A549 (cell line): ENCODE measurements at regions not wholly inside any gene's neighbourhood (a gene's known extent, or its start where the extent isn't known, plus 50 kb on each side); places are given as distances from the start of the nearest gene placed in this dataset.

Source experiments
- CTCF ChIP-seq: fragments of >200 bp; sonication (Bioruptor Twin); formaldehyde crosslinking; IDR thresholded peaks from 3 replicates; pipeline ENCODE4 v1.5.1; 2016
- EHF ChIP-seq: fragments of 250-450 bp; sonication (Bioruptor Pico); IDR thresholded peaks from 2 replicates; pipeline ENCODE4 v1.5.0; 2020; ENCODE audit warnings: mild to moderate bottlenecking
- MYC ChIP-seq: IDR thresholded peaks from 2 replicates; pipeline ENCODE4 v1.6.1; 2012; ENCODE audit warnings: mild to moderate bottlenecking, inconsistent platforms, low read length, improper control_type of control experiment, borderline replicate concordance
- POLR2A ChIP-seq: IDR thresholded peaks from 2 replicates; pipeline ENCODE4 v1.6.1; 2012; ENCODE audit warnings: mild to moderate bottlenecking, low read length

DNA sequence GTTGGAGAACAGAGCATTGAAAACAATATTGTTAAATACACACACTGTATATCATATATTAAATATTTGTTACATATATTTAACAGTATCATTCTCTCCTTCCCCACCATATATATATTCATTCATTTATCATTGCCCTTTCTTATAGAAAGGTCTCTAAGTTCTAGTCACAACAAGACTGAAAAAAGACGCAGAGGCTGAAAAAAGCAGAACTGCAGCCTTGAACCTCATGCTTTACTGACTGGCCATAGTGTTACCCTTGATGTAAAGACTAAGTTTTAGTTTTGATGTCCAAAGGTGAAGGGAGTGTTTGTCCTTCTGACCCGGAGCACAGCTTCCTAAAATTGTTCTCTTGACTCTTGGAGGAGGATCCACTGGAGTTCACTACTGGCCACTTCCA lies 247.9 kb downstream of the PTEN start:
- TF ChIP-seq EHF (CRISPR knock-in tag) = no peak
- TF ChIP-seq MYC = no peak
- no peak for TF ChIP-seq POLR2A
- TF ChIP-seq CTCF = no peak
